Ishikawa (cell line): ENCODE measurements at regions not wholly inside any gene's neighbourhood (a gene's known extent, or its start where the extent isn't known, plus 50 kb on each side); places are given as distances from the start of the nearest gene placed in this dataset.

Experiments
- CEBPB ChIP-seq: IDR thresholded peaks from 2 replicates; pipeline ENCODE4 v1.6.1; 2012
- CREB1 ChIP-seq: IDR thresholded peaks from 2 replicates; pipeline ENCODE4 v1.6.1; 2012; ENCODE audit warnings: low read depth
- EGR1 ChIP-seq: IDR thresholded peaks from 2 replicates; pipeline ENCODE4 v1.6.1; 2012
- EP300 ChIP-seq: IDR thresholded peaks from 2 replicates; pipeline ENCODE4 v1.6.1; 2012; ENCODE audit warnings: borderline replicate concordance
- FOXM1 ChIP-seq: IDR thresholded peaks from 2 replicates; pipeline ENCODE4 v1.6.1; 2012; ENCODE audit warnings: low read depth, borderline replicate concordance
- MAX ChIP-seq: IDR thresholded peaks from 2 replicates; pipeline ENCODE4 v1.6.1; 2012
- NFIC ChIP-seq: IDR thresholded peaks from 2 replicates; pipeline ENCODE4 v1.6.1; 2012
- RAD21 ChIP-seq: IDR thresholded peaks from 2 replicates; pipeline ENCODE4 v1.6.1; 2012; ENCODE audit warnings: low read depth
- TAF1 ChIP-seq: IDR thresholded peaks from 2 replicates; pipeline ENCODE4 v1.6.1; 2012; ENCODE audit warnings: low read depth, mild to moderate bottlenecking
- TCF12 ChIP-seq: IDR thresholded peaks from 2 replicates; pipeline ENCODE4 v1.6.1; 2012; ENCODE audit warnings: low read depth
- TEAD4 ChIP-seq: IDR thresholded peaks from 2 replicates; pipeline ENCODE4 v1.6.1; 2012
- YY1 ChIP-seq: IDR thresholded peaks from 2 replicates; pipeline ENCODE4 v1.6.1; 2012; ENCODE audit warnings: low read depth
- ZBTB7A ChIP-seq: IDR thresholded peaks from 2 replicates; pipeline ENCODE4 v1.6.1; 2012; ENCODE audit warnings: low read depth
- TF ChIP-seq, protein P1 (sequence below): IDR thresholded peaks from 2 replicates; pipeline ENCODE4 v1.6.1; 2012; ENCODE audit warnings: low read depth, mild to moderate bottlenecking
- TF ChIP-seq, protein P2 (sequence below): IDR thresholded peaks from 2 replicates; pipeline ENCODE4 v1.6.1; 2012

- TF ChIP-seq TAF1 (no peak), ZBTB7A (no peak), NFIC (no peak), RAD21 (no peak), CEBPB (no peak), FOXM1 (no peak), YY1 (no peak), EGR1 (no peak), TEAD4 (no peak), MAX (no peak), CREB1 (no peak), TCF12 (no peak), EP300 (no peak)
- TF ChIP-seq, protein P1, sequence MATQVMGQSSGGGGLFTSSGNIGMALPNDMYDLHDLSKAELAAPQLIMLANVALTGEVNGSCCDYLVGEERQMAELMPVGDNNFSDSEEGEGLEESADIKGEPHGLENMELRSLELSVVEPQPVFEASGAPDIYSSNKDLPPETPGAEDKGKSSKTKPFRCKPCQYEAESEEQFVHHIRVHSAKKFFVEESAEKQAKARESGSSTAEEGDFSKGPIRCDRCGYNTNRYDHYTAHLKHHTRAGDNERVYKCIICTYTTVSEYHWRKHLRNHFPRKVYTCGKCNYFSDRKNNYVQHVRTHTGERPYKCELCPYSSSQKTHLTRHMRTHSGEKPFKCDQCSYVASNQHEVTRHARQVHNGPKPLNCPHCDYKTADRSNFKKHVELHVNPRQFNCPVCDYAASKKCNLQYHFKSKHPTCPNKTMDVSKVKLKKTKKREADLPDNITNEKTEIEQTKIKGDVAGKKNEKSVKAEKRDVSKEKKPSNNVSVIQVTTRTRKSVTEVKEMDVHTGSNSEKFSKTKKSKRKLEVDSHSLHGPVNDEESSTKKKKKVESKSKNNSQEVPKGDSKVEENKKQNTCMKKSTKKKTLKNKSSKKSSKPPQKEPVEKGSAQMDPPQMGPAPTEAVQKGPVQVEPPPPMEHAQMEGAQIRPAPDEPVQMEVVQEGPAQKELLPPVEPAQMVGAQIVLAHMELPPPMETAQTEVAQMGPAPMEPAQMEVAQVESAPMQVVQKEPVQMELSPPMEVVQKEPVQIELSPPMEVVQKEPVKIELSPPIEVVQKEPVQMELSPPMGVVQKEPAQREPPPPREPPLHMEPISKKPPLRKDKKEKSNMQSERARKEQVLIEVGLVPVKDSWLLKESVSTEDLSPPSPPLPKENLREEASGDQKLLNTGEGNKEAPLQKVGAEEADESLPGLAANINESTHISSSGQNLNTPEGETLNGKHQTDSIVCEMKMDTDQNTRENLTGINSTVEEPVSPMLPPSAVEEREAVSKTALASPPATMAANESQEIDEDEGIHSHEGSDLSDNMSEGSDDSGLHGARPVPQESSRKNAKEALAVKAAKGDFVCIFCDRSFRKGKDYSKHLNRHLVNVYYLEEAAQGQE = no peak
- TF ChIP-seq, protein P2, sequence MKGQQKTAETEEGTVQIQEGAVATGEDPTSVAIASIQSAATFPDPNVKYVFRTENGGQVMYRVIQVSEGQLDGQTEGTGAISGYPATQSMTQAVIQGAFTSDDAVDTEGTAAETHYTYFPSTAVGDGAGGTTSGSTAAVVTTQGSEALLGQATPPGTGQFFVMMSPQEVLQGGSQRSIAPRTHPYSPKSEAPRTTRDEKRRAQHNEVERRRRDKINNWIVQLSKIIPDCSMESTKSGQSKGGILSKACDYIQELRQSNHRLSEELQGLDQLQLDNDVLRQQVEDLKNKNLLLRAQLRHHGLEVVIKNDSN = no peak
Measured at GRCh38 chr12:84035766-84036165, 876.8 kb downstream of the SLC6A15 start.

GRCh38 chr12:84034871-84035270 is 877.7 kb downstream of the SLC6A15 start:
- TF ChIP-seq, protein P2 = no peak
- no peak for TF ChIP-seq MAX
- TF ChIP-seq CREB1 = no peak
- TF ChIP-seq EP300 = no peak
- no peak for TF ChIP-seq TEAD4
- TF ChIP-seq YY1 = no peak
- no peak for TF ChIP-seq NFIC
- TF ChIP-seq CEBPB = no peak
- no peak for TF ChIP-seq FOXM1
- TF ChIP-seq TCF12 = no peak
- TF ChIP-seq RAD21 = no peak
- no peak for TF ChIP-seq ZBTB7A
- TF ChIP-seq, protein P1 = no peak
- no peak for TF ChIP-seq TAF1
- no peak for TF ChIP-seq EGR1

- TF ChIP-seq, protein P2 = no peak
- no peak for TF ChIP-seq EP300
- TF ChIP-seq NFIC = no peak
- TF ChIP-seq MAX = no peak
- TF ChIP-seq CREB1 = no peak
- TF ChIP-seq EGR1 = no peak
- TF ChIP-seq FOXM1 = no peak
- no peak for TF ChIP-seq TCF12
- no peak for TF ChIP-seq RAD21
- TF ChIP-seq YY1 = no peak
- TF ChIP-seq TEAD4 = no peak
- TF ChIP-seq ZBTB7A = no peak
- TF ChIP-seq CEBPB = no peak
Measured at GRCh38 chr12:84033162-84033561, 879.4 kb downstream of the SLC6A15 start.

DNA sequence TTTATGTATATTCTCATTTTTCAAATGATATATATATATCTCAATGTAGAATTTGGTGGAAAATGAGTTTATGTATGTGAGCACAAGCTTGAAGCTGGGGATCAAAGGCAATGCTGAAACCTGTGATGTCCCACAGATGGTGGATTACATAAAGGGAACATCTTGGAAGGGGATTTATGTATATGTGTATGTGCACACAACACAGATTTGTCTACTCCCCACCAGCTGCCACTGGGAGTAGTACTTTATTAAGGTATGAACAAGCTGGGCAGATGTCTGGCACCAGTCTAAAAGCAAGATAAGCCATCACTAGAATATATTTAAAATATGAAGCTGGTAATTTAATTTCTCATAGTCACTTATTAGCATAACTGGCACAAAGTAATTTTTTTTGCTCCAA is 895.6 kb downstream of the SLC6A15 start:
- no peak for TF ChIP-seq TEAD4
- no peak for TF ChIP-seq ZBTB7A

DNA sequence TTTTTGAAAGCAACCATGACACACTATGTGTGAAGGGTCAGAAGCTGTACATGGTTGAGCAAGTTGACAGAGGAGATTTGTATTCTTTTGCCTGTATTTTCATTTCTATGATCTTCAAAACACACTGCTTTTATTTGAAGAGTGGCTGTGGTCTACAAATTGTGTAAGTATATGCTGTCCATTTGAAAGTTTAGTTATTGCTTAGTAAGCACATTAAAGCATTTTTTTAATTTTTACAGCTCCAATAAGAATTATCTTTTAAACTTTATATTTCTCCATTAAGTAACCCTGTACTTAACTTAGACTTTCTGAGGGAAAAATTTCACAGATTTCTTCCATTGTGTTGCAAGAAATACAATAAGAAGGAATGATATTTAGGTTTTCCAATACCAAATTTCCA is 915.2 kb downstream of the SLC6A15 start:
- TF ChIP-seq TCF12 (no peak), ZBTB7A (no peak), RAD21 (no peak), TEAD4 (no peak), CREB1 (no peak), YY1 (no peak), CEBPB (no peak), EGR1 (no peak), TAF1 (no peak), FOXM1 (no peak), NFIC (no peak), MAX (no peak), EP300 (no peak)
- TF ChIP-seq, protein P2 = no peak
- TF ChIP-seq, protein P1 = no peak
